Ureter (tissue), 1 donor: ENCODE measurements at regions not wholly inside any gene's neighbourhood (a gene's known extent, or its start where the extent isn't known, plus 50 kb on each side); places are given as distances from the start of the nearest gene placed in this dataset.

Experiments
- DNase-seq: peaks from one replicate; pipeline ENCODE4 v3.0.0-alpha.2; 2020; ENCODE audit warnings: low spot score
- donor health status: DM: yes; HTN: yes; CAD: no.

- DNase-seq = no peak
Observed at GRCh38 chr21:27429710-27430341, 462.9 kb upstream of the ADAMTS5 start.

GRCh38 chr21:27426196-27426595, 459.3 kb upstream of the ADAMTS5 start:
- DNase-seq = no peak

GRCh38 chr21:27425574-27425973, 458.7 kb upstream of the ADAMTS5 start:
- no peak for DNase-seq

- no peak for DNase-seq
Observed at GRCh38 chr21:27425172-27425571, 458.3 kb upstream of the ADAMTS5 start.

GRCh38 chr21:27424601-27425000, 457.7 kb upstream of the ADAMTS5 start:
- no peak for DNase-seq

GRCh38 chr21:27423906-27424595, 457.2 kb upstream of the ADAMTS5 start:
- no peak for DNase-seq

GRCh38 chr21:27423038-27423437, 456.1 kb upstream of the ADAMTS5 start:
- DNase-seq = peak; percentile 52

GRCh38 chr21:27422435-27422834, 455.5 kb upstream of the ADAMTS5 start:
- no peak for DNase-seq

GRCh38 chr21:27421654-27422053, 454.8 kb upstream of the ADAMTS5 start:
- DNase-seq = no peak

- no peak for DNase-seq
Observed at GRCh38 chr21:27419153-27419552, 452.3 kb upstream of the ADAMTS5 start.

GRCh38 chr21:27418346-27418745, 451.5 kb upstream of the ADAMTS5 start:
- DNase-seq = no peak

GRCh38 chr21:27412530-27412929, 445.6 kb upstream of the ADAMTS5 start:
- DNase-seq = no peak

GRCh38 chr21:27408826-27409225, 441.9 kb upstream of the ADAMTS5 start:
- DNase-seq = no peak

GRCh38 chr21:27407271-27407670, 440.4 kb upstream of the ADAMTS5 start:
- DNase-seq = no peak

GRCh38 chr21:27406300-27407009, 439.6 kb upstream of the ADAMTS5 start:
- DNase-seq = no peak

- no peak for DNase-seq
Observed at GRCh38 chr21:27403011-27403410, 436.1 kb upstream of the ADAMTS5 start.

- no peak for DNase-seq
Observed at GRCh38 chr21:27400045-27400444, 433.2 kb upstream of the ADAMTS5 start.

- DNase-seq = no peak
Observed at GRCh38 chr21:27397578-27397977, 430.7 kb upstream of the ADAMTS5 start.

GRCh38 chr21:27393726-27394125, 426.8 kb upstream of the ADAMTS5 start:
- no peak for DNase-seq

GRCh38 chr21:27391990-27392389, 425.1 kb upstream of the ADAMTS5 start:
- no peak for DNase-seq

- no peak for DNase-seq
Observed at GRCh38 chr21:27390384-27390783, 423.5 kb upstream of the ADAMTS5 start.

- DNase-seq = no peak
Observed at GRCh38 chr21:27388825-27389224, 421.9 kb upstream of the ADAMTS5 start.

GRCh38 chr21:27382404-27382803, 415.5 kb upstream of the ADAMTS5 start:
- no peak for DNase-seq
